ENCODE measurements at regions not wholly inside any gene's neighbourhood (a gene's known extent, or its start where the extent isn't known, plus 50 kb on each side); places are given as distances from the start of the nearest gene placed in this dataset.

DNA sequence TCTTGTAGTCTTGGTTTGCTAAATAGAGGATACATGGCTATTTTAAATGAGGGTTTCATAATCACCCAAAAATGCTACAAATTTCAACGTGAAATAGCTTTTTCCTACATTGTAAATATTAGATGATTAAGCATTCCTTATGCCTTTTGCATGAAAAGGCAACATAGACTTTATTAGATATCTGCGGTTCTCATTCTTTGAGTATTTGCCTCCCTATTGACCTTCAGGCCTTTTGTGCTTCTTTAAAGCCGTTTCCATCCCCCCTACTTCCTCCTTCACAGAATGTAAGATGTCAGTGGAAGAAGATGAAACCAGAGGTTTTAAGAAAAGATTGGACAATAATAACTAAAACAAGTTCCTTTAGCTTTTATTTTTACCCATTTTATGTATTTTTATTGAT is 144.1 kb downstream of the UBE2E3 start:
- TF ChIP-seq, protein P1, sequence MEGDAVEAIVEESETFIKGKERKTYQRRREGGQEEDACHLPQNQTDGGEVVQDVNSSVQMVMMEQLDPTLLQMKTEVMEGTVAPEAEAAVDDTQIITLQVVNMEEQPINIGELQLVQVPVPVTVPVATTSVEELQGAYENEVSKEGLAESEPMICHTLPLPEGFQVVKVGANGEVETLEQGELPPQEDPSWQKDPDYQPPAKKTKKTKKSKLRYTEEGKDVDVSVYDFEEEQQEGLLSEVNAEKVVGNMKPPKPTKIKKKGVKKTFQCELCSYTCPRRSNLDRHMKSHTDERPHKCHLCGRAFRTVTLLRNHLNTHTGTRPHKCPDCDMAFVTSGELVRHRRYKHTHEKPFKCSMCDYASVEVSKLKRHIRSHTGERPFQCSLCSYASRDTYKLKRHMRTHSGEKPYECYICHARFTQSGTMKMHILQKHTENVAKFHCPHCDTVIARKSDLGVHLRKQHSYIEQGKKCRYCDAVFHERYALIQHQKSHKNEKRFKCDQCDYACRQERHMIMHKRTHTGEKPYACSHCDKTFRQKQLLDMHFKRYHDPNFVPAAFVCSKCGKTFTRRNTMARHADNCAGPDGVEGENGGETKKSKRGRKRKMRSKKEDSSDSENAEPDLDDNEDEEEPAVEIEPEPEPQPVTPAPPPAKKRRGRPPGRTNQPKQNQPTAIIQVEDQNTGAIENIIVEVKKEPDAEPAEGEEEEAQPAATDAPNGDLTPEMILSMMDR (conservative IDR thresholded peaks at IDR 0.05), result no peak
- TF ChIP-seq EZH2 (IDR thresholded peaks at IDR 0.05; ENCODE audit: low read depth), result no peak
